Tibial nerve (tissue), 3 donors: ENCODE measurements at regions not wholly inside any gene's neighbourhood (a gene's known extent, or its start where the extent isn't known, plus 50 kb on each side); places are given as distances from the start of the nearest gene placed in this dataset.

Experiments used
- POLR2A ChIP-seq, 2 donors: fragments of 450-650 bp; IDR thresholded peaks; one replicate each; pipeline ENCODE4 v1.6.1; 2017; ENCODE audit warnings: antibody characterized with exemption in 2 of 2, mild to moderate bottlenecking in 2 of 2, moderate library complexity in 2 of 2
- TF ChIP-seq, protein P1 (sequence below), 5 experiments: fragments of 200-600 bp in 3 of 5; fragments of 450-650 bp in 2 of 5; sonication (generic) in 3 of 5; IDR thresholded peaks; one replicate each; pipeline ENCODE4 v1.5.1; 2016 to 2019; ENCODE audit warnings: antibody characterized with exemption in 5 of 5, mild to moderate bottlenecking in 3 of 5, moderate library complexity in 2 of 5

DNA sequence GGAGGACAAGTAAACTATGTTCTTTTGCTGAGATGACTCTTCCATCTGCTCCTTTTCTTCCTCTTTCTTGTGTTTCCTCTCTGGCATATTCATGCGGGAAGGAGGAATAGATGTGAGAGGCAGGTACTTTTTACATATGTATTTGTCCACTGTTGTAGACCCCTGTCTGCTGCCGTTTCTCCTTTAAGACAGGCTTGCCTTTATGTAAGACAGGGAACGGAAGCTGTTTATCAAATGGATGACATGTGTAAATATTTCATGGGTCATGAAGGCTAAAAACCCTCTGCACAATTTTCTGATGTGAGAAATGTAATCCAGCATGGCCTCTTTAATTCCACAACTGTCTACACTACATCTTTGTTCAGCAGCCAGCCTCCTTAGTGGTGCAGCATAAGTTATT is 1525.5 kb upstream of the NUDT12 start:
- TF ChIP-seq, protein P1, sequence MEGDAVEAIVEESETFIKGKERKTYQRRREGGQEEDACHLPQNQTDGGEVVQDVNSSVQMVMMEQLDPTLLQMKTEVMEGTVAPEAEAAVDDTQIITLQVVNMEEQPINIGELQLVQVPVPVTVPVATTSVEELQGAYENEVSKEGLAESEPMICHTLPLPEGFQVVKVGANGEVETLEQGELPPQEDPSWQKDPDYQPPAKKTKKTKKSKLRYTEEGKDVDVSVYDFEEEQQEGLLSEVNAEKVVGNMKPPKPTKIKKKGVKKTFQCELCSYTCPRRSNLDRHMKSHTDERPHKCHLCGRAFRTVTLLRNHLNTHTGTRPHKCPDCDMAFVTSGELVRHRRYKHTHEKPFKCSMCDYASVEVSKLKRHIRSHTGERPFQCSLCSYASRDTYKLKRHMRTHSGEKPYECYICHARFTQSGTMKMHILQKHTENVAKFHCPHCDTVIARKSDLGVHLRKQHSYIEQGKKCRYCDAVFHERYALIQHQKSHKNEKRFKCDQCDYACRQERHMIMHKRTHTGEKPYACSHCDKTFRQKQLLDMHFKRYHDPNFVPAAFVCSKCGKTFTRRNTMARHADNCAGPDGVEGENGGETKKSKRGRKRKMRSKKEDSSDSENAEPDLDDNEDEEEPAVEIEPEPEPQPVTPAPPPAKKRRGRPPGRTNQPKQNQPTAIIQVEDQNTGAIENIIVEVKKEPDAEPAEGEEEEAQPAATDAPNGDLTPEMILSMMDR (IDR thresholded peaks at IDR 0.05): no peak
- TF ChIP-seq POLR2A (IDR thresholded peaks at IDR 0.05): no peak
